ENCODE measurements at regions not wholly inside any gene's neighbourhood (a gene's known extent, or its start where the extent isn't known, plus 50 kb on each side); places are given as distances from the start of the nearest gene placed in this dataset.
A peak's percentile ranks its signal among the peaks of the same experiment; 100 is the strongest.

- DNase-seq (ENCODE audit: low read depth), result no peak
These were observed 347.3 kb upstream of the CDH6 start for GRCh38 chr5:30846171-30846570.

DNA sequence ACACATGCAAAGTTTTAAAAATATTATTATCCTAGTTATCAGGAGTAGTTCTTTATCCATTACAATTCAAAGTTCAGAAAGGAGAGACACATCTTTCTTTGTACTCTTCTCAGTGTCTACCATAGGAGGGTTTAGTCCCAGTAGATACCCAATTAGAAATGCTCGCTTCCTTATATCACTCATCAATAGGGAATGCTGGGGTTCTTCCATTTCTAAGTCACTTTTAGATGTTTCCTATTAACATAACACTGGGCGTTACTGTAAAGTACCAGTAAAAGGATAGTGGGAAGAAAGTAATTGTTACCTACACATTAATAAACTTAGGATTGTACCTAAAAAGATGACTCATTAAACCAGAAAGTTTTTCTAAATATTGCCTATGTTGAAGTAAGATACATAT lies 348.3 kb upstream of the CDH6 start:
- no peak for DNase-seq (ENCODE audit: low read depth)

DNA sequence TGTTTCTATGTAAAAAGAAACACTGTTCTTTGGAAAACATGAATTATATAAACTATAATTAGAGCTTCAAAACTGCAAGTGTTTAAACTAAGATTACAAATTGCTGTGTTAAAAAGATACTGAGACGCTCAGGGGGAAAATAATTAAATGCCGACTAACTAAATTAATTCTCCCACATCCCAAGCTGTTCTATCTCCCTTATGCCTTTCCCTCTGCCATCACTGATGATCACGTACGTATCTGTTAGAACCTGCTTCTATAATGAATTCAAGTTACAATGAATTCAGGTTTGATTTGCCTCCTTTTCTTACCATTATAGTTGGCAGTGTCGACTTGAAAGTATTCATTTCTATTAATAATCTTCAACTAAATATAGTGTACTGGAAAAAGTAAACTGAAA lies 349.9 kb upstream of the CDH6 start:
- DNase-seq (ENCODE audit: low read depth), result no peak

DNA sequence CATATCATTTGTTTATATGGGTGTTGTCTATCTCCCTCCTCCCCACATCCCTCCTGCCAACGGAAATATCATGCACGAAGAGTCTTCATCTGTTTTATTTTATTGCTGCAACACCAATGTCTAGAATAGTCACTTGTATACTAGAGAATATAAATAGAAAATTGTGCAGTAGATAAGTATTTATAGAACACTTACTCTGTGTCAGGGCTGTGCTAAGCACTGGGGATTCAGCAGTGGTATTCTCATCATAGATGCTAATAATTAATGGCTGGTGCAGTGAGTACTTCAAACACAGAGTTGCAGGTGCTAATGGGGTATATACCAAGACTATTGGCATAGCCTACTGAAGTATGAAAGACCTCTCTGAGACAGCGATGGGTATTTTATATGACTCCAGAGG lies 353.5 kb upstream of the CDH6 start:
- no peak for DNase-seq (ENCODE audit: low read depth)

DNA sequence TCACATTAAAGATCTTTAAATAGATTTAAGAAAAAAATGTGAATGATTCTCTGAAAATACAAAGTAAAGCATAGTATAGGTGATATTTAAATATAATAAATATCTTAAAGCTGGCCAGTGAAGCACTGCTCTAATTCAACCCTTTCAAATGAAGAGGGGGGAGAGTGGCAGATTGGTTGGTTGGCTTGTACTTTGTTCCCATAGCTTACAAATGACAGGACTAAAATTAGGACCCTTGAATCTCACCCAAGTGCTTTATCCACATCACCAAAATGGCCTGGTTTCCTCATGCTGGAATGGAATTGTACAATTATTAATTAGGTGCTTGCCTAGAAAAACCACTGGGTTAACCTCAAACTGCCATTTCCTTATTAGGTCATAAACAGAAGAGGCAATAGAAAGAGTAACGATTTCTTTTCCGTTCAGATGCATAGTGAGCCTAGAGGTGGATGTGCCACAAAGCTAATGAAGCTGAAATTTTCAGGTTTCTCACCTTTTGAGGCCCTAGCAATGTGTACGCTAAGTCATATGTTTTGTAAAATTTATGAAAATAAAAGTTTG lies 354.5 kb upstream of the CDH6 start:
- no peak for DNase-seq (ENCODE audit: low read depth)

DNA sequence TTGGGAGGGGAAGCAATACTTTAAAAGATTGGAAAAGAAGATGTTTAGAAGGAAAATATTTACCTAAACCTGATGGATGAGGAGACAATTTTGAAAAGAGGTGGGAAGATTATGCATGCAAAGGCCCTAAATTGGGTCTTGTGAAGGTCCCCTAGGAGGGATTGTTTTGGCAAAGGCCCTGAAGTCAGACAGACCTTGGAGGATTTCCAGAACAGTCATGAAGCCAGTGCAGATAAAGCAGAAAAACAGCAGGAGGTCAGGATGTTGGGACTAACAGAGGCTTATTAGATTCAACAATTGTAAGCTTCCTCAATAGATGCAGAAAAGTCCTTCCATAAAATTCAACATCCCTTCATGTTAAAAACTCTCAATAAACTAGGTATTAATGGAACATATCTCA lies 361.0 kb upstream of the CDH6 start:
- no peak for DNase-seq (ENCODE audit: low read depth)

DNA sequence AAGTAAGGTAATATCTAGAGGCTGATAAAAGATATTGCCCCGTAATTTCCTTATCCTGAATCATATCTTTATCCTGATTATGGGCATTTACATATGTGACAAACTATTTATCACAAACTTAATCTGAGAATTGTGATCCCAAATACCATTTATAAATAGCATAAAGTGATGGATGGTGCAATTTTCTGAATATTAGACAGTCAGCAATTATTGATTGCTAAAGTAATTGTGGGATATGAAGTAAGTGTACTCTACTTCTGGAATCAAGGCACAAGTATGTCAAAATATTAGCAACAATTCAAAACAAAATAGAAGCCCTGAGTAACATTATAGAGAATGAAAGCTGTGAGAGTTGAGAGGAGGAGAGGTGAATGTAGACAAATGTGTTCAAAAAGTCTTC lies 361.9 kb upstream of the CDH6 start:
- DNase-seq (ENCODE audit: low read depth), result no peak

DNA sequence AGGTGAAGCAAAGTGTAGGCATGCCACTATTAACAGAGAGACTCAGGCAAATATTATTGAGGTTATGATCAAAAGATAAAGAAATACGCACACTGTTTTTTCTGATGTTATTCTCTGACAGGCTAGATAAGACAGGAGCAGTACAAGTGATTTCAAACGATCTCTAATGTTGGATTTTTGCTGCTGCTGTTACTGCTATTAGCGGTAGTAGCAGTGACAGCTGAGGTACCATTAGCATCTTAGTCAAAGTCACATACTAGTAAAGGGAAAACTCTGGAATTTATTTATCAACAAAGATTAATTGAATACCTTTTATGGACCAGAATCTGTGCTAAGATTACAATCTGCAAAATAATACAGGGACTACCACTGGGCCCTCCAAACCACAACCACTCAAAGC lies 362.4 kb upstream of the CDH6 start:
- no peak for DNase-seq (ENCODE audit: low read depth)

DNA sequence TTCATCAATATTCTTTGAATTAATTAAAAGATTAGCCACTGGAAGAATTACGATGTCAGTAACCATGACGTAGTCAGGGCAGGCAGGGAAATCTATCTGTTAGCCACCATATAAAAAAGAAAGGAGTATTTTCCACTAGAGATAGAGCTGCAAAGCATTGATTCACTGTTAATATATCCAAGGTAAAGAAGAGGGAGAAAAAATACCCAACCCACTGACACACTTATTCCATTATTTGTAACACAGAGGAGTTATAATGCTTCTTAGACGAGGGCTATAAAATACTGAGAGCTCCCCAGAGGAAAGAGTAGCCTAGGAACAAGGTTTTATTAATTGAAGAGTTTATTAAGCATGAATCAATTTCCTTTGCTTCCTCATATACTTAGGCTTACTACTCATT lies 382.2 kb upstream of the CDH6 start:
- DNase-seq (ENCODE audit: low read depth), result no peak

DNA sequence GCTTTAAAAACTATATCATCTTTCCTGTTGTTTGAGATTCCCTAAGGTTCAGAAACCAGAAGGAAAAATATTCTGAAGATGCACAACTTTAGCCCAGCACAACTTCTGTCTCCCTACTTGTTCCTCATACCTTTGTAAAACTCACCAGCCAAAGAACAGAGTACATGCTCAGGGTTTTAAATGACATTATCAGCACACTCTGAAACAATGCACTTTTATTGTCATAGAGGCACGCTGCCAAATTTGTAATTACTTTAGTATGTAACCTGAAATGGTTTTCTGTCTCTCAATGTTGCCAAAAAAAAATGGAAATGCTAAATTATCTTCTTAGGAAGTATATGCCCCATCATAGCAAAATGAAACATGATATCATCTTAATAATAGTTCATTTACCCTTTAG lies 383.6 kb upstream of the CDH6 start:
- no peak for DNase-seq (ENCODE audit: low read depth)

DNA sequence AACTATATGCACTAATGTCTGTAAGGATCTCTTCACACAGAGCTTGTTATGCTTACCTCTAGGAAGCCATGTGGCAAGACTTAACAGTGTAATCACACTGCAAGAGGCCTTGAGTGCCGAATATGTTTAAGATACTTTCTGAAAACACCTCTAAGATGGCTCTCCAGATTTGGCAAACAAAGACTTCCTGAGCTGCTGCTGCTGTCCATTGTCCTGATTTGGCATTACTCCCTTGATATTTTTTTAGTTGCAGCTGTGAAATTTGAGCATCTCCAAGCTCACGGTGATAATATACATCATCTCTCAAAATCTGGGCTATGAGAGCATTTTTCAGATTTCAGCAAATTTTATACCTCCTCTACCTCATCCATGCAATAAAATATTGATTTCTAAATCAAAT lies 384.5 kb upstream of the CDH6 start:
- DNase-seq (ENCODE audit: low read depth), result peak; percentile 21

DNA sequence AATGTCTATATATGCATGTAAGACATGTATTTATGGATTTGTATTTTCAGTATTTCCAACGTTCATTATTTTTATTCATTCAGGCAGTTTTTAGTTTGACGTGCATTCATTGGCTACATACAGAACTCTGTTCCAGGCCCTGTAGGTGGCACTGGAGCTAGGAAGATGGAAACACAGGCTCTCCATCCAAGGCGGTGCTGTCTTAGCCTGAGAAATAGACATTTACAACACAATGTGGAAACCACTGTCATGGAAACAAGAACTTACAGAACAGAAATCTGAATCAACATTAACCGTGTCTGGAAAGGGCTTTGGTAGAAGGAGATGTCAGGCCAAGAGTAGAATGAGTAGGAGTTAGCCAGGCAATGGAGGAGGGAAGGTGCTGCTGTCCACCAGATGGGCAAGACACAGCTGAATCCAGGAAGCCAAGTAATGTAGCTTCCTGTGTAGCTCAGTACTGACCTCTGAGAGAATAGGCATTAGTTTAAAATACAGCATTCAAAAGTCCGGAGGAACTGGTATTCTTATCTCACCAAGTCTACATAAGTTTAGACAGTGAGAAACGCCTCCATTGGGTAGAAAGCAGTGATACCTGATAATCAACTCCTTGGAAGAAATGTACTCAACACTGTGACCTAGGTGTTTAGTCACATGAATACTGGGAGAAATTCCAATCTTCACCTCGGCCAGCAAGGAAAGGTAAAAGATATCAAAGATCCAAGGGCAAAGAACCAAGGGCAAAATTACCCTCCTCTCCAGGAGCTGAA lies 388.6 kb upstream of the CDH6 start:
- DNase-seq (ENCODE audit: low read depth), result peak; percentile 13

- DNase-seq (ENCODE audit: low read depth), result no peak
These were observed 390.4 kb upstream of the CDH6 start for GRCh38 chr5:30802961-30803705.

GRCh38 chr5:30781643-30782042 lies 411.8 kb upstream of the CDH6 start:
- DNase-seq (ENCODE audit: low read depth), result no peak

DNA sequence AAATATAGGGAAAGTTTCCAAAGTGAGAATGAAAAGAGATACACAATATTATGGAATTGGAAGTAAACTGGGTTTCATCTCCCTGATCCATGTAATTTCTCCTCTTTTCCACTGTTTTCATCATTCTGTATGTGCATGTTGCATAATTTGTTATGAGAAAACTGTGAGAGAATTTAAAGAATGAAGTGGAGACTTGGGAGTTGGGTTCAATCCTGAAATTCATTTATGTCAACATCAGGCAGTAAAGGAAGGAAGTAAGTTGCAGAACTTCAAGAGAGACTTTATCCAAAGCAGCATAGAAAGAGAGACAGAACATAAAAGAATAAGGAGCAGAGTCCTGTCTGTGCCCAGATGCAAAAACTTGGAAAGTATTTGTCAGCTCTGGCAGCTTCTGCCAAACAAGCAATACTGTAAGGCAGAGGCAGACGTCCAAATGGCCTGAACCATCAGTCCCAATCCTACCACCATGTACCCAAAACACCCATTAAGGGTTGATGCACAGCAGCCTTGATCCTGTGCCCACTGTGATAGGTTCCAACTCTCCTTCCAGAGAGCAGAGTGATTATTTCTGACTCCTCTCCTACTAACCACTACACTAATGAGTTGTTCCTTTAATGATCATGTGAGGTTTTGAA lies 425.3 kb upstream of the CDH6 start:
- peak; percentile 53 for DNase-seq (ENCODE audit: low read depth)

DNA sequence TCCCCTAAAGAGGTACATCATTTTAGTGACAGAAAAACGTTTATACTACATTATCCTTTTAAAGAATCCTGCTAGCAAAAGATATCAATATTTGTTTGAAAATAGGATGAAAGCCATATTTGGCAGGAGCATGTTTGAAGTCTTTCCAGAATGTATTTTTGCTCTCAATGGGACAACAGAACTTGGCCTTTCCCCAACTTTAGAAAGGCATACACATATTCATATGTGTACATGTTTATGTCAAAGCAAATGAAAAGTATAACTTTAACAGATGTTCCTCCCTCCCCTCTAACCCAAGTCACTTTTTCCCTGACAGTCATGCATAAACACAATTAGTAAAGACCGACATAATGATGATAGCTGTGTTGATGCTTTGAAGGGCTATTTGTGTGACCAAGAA lies 427.8 kb upstream of the CDH6 start:
- no peak for DNase-seq (ENCODE audit: low read depth)

DNA sequence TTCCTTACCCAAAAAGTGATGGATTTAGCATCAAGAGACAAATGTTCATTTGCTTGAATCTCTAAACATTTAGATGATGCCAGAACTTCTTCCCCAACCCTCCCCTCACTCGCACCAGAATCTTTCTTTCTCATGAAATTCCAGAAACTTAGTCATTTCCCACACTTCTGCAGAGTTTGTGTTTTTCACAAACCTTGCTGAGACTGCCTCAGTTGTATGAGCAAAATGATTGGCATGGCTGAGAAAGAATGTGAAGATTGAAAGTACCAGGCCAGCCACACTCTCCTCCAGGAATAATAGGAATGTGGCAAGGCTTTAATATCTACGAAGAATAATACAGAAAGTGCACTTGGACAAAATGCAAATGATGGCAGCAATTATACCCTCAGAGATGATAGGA lies 428.3 kb upstream of the CDH6 start:
- peak; percentile 91 for DNase-seq (ENCODE audit: low read depth)

- peak; percentile 78 for DNase-seq (ENCODE audit: low read depth)
These were observed 428.8 kb upstream of the CDH6 start for GRCh38 chr5:30764704-30765103.

- DNase-seq (ENCODE audit: low read depth), result no peak
These were observed 433.8 kb upstream of the CDH6 start for GRCh38 chr5:30759731-30760130.

DNA sequence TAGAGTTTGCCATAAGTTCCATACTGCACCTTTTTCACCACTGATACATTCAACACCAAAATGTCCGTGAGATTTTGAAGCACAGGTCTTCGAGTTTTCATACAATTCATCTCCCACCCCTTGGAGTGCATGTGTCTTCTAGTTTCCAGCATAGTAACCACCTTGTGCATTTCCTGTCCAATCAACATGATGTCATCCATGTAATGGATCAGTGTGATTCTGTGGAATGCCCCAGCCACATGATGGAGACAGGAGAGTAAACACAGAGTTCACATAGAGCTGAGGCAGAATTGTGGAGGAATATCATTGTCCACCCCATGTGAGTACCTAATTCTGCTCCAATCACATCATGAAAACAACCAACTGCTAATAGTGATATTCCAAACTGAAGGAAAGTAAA lies 441.5 kb upstream of the CDH6 start:
- no peak for DNase-seq (ENCODE audit: low read depth)

- peak; percentile 9 for DNase-seq (ENCODE audit: low read depth)
These were observed 443.5 kb upstream of the CDH6 start for GRCh38 chr5:30749971-30750370.

GRCh38 chr5:30747412-30747811 lies 446.1 kb upstream of the CDH6 start:
- DNase-seq (ENCODE audit: low read depth), result no peak

DNA sequence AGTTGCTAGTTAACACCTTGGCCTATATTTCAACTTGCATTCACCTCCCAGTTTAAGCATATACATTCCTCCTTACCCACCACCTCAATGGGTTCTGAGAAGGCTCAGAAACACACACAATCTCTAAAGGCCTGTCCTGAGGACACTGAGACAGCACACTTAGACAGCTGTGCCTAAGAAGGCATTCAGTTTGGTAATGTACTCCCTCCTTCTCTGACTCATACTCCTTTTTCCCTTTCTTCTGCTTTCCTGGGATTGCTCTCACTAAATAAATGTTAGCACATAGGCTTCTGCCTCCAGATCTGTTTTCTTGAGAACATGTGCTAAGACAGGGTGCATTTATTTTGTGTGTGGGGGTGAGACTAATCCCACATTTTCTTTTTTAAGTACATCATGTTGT lies 456.8 kb upstream of the CDH6 start:
- peak; percentile 37 for DNase-seq (ENCODE audit: low read depth)

All from amniotic epithelial cell (primary cell).